ENCODE measurements at regions not wholly inside any gene's neighbourhood (a gene's known extent, or its start where the extent isn't known, plus 50 kb on each side); places are given as distances from the start of the nearest gene placed in this dataset.

DNA sequence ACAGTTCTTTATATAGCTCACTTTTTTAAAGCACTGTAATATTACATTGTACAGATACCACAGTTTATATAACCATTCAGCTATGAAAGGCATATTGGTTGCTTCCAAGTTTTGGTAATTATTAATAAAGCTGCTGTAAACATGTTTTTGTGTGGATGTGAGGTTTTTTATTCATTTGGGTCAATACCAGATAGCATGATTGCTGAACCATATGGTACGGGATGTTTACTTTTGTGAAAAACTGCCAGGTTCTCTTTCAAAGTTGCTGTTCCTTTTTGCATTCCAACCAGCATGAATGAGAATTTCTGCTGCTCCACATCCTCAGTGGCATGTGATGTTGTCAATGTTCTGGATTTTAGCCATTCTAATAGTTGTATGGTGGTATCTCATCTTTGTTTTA, 439.6 kb upstream of the NMUR2 start:
- no peaks in the 10 kb centered on the region for H3K4me1 Mint-ChIP-seq
- ATAC-seq (ENCODE audit: low read depth) (no peak), DNase-seq (no peak)
- TF ChIP-seq, protein P1, sequence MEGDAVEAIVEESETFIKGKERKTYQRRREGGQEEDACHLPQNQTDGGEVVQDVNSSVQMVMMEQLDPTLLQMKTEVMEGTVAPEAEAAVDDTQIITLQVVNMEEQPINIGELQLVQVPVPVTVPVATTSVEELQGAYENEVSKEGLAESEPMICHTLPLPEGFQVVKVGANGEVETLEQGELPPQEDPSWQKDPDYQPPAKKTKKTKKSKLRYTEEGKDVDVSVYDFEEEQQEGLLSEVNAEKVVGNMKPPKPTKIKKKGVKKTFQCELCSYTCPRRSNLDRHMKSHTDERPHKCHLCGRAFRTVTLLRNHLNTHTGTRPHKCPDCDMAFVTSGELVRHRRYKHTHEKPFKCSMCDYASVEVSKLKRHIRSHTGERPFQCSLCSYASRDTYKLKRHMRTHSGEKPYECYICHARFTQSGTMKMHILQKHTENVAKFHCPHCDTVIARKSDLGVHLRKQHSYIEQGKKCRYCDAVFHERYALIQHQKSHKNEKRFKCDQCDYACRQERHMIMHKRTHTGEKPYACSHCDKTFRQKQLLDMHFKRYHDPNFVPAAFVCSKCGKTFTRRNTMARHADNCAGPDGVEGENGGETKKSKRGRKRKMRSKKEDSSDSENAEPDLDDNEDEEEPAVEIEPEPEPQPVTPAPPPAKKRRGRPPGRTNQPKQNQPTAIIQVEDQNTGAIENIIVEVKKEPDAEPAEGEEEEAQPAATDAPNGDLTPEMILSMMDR (IDR thresholded peaks at IDR 0.05) = no peak
- no peak overlapping the region for H3K4me3 Mint-ChIP-seq
- H3K36me3 Mint-ChIP-seq (ENCODE audit: low read depth) = no peaks in the 10 kb centered on the region
- ChIA-PET POLR2A (no interaction called here), CTCF (no interaction called here)
- no peak overlapping the region for H3K27ac Mint-ChIP-seq
- H3K27me3 Mint-ChIP-seq = no peaks in the 10 kb centered on the region
- no peaks in the 10 kb centered on the region for H3K9me3 Mint-ChIP-seq
- intact Hi-C loops (cut with micrococcal nuclease) = no loop called here

DNA sequence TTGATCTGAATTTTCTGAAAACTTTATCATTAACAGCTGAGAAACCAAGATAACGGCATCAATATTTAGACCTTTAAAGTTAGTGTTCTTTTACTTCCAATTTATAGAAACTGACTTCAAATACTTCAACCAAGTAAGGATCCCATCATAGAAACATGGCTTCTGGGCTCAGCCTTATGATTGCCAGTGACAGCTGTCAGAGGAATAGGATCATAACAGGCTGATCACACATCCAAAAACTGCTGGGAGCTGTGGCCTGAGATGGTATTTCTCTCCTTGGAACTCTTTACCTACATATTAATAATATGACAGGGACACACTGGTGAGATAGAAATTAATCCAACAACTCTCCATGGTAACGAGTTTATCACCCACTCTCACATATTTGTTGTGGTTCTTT, 448.3 kb upstream of the NMUR2 start:
- Mint-ChIP-seq H3K27me3 (no peaks in the 10 kb centered on the region), H3K4me1 (no peaks in the 10 kb centered on the region), H3K27ac (no peak overlapping the region), H3K9me3 (no peaks in the 10 kb centered on the region), H3K36me3 (ENCODE audit: low read depth) (no peaks in the 10 kb centered on the region), H3K4me3 (no peak overlapping the region)
- TF ChIP-seq, protein P1 (IDR thresholded peaks at IDR 0.05) = no peak
- CTCF ChIA-PET = no interaction called here
- DNase-seq (no peak), ATAC-seq (ENCODE audit: low read depth) (no peak)
- POLR2A ChIA-PET = no interaction called here
- intact Hi-C loops (cut with micrococcal nuclease) = no loop called here

DNA sequence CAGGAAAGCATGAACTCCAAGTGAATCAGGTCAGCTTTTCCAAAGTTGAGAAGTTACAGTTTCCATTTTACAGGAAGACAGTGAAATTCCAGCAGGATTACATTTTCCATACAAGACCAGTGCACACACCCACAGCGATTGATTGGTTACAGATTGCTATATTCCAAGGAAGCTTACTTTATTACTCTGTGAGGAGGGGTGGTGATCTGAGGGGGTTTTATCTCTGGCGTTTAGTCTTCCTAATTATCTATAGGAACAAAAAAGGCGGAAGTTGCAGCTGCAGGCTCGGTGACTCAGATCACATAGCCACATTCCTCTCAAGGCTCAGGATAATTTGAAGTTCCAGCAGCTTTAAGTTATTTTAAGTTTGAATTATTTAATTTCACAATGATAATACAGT, 450.4 kb upstream of the NMUR2 start:
- H3K4me1 Mint-ChIP-seq = no peaks in the 10 kb centered on the region
- no peaks in the 10 kb centered on the region for H3K27me3 Mint-ChIP-seq
- POLR2A ChIA-PET = no interaction called here
- no peaks in the 10 kb centered on the region for H3K9me3 Mint-ChIP-seq
- no peak overlapping the region for H3K4me3 Mint-ChIP-seq
- no peak overlapping the region for H3K27ac Mint-ChIP-seq
- CTCF ChIA-PET = interaction anchor here (1.3 kb wide), 1 partner anchor 9 kb away, joined by 3 read pairs; no protein-coding TSS in a partner anchor
- intact Hi-C loops (cut with micrococcal nuclease) = no loop called here
- H3K36me3 Mint-ChIP-seq (ENCODE audit: low read depth) = no peaks in the 10 kb centered on the region
- ATAC-seq (ENCODE audit: low read depth) = no peak
- DNase-seq = no peak
- TF ChIP-seq, protein P1 (IDR thresholded peaks at IDR 0.05) = no peak

DNA sequence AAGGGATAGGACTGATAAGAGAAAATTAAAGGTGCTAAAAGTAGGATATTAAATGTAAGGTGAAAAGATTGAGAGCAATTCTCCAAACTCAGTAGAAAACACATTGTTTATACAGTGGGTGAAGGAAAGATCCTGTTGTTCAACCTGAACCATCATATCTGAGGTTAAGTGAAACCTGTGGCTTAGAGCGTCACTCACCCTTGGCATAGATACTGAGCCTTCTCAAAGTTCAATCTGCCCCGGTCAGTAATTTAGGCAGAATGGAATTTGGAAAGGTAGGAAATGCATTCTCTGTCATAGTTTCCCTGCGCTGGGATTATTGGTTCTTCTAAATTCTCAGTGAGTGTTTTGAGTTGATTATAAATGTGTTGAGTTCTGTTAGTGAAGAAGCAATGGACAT, 456.2 kb upstream of the NMUR2 start:
- intact Hi-C loops (cut with micrococcal nuclease) = no loop called here
- ChIA-PET CTCF (no interaction called here), POLR2A (no interaction called here)
- Mint-ChIP-seq H3K9me3 (no peaks in the 10 kb centered on the region), H3K36me3 (ENCODE audit: low read depth) (no peaks in the 10 kb centered on the region), H3K27me3 (no peaks in the 10 kb centered on the region), H3K4me3 (no peak overlapping the region), H3K4me1 (no peaks in the 10 kb centered on the region), H3K27ac (no peak overlapping the region)
- no peak for DNase-seq
- TF ChIP-seq, protein P1 (IDR thresholded peaks at IDR 0.05) = no peak
- no peak for ATAC-seq (ENCODE audit: low read depth)

DNA sequence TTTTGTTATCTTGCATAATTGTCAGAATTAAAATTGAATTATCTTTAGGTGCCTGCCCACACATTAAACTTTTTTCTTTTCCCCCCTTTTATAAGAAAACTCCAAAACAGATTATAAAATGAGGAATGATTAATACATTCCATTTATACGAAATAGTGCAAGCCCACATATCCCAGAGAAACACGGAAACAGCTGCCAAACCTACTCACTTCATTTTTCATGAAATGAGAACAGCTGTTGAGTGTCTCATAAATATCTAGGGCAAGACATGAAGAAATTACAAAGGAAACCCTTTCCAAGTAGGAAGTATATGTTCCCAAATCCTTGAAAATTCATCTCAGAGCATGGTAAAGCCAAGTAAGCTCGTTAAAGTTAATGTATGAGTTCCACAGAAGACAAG, 459.4 kb upstream of the NMUR2 start:
- Mint-ChIP-seq H3K36me3 (ENCODE audit: low read depth) (no peaks in the 10 kb centered on the region), H3K4me1 (no peaks in the 10 kb centered on the region), H3K4me3 (no peak overlapping the region), H3K27ac (no peak overlapping the region), H3K27me3 (no peaks in the 10 kb centered on the region), H3K9me3 (no peaks in the 10 kb centered on the region)
- intact Hi-C loops (cut with micrococcal nuclease) = no loop called here
- DNase-seq = no peak
- no peak for ATAC-seq (ENCODE audit: low read depth)
- ChIA-PET POLR2A (no interaction called here), CTCF (interaction anchor here (1.5 kb wide), 1 partner anchor 9 kb away, joined by 3 read pairs; no protein-coding TSS in a partner anchor)
- TF ChIP-seq, protein P1 (IDR thresholded peaks at IDR 0.05) = no peak

Measured in activated B cell treated with CpG ODN at 0.5 μM for 24 hours (primary cell).